ENCODE measurements at regions not wholly inside any gene's neighbourhood (a gene's known extent, or its start where the extent isn't known, plus 50 kb on each side); places are given as distances from the start of the nearest gene placed in this dataset.

DNA sequence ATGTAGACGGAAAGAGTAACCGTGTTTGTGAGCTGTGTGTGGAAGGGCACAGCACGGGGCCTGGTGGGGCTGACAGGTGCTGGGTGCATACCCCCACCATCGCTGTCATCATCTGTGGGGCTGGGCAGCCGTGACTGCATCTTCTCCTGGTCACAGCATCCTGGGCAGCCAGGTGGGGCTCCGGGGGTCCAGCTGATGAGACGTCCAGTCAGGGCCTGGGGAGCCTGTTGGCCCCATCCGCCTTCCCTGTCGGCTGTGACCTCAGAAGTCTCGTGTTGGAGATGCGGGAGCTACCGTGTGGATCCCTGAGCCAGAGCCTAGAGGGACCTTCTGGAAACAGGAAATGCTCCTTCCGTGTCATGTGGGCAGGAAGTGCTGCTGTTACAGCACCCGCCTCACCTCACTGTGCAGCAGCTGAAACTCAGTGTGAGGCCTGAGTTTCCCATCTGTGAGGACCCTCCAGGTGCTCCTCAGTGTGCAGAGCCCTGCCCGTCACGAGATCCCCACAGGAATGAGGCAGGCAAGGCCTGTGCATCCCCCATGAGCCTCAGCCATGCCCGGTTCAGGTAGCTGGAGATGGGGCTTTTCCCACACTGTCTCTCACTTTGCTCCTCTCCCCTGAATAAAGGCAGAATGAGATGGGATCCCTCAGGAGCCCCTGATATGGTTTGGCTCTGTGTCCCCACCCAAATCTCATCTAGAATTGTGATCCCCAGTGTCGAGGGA lies 108.7 kb downstream of the ERMARD start:
- H3K9ac ChIP-seq (ENCODE audit: insufficient read depth in 1 of 2, low read length in 2 of 2): no peak overlapping the region
- WGBS, 2 donors: 69 to 77% methylated on average over 18 of the region's 18 CpGs
- H3K9me3 ChIP-seq (ENCODE audit: control insufficient read depth in 4 of 4, insufficient read depth in 3 of 4, low read length in 3 of 4): peaks cover 0 to 17% (median 0%) of the 10 kb centered on the region in 4 donors
- no peak overlapping the region for H3K4me3 ChIP-seq
- TF ChIP-seq, protein P1, sequence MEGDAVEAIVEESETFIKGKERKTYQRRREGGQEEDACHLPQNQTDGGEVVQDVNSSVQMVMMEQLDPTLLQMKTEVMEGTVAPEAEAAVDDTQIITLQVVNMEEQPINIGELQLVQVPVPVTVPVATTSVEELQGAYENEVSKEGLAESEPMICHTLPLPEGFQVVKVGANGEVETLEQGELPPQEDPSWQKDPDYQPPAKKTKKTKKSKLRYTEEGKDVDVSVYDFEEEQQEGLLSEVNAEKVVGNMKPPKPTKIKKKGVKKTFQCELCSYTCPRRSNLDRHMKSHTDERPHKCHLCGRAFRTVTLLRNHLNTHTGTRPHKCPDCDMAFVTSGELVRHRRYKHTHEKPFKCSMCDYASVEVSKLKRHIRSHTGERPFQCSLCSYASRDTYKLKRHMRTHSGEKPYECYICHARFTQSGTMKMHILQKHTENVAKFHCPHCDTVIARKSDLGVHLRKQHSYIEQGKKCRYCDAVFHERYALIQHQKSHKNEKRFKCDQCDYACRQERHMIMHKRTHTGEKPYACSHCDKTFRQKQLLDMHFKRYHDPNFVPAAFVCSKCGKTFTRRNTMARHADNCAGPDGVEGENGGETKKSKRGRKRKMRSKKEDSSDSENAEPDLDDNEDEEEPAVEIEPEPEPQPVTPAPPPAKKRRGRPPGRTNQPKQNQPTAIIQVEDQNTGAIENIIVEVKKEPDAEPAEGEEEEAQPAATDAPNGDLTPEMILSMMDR (IDR thresholded peaks at IDR 0.05; ENCODE audit: control extremely low read depth, extremely low read depth): no peak
- H3K36me3 ChIP-seq (ENCODE audit: control insufficient read depth in 4 of 4, insufficient read depth in 4 of 4, low read length in 4 of 4): no peaks in the 10 kb centered on the region
- peaks cover 0 to 16% (median 5%) of the 10 kb centered on the region in 5 donors for H3K4me1 ChIP-seq (ENCODE audit: control insufficient read depth in 5 of 5, insufficient read depth in 5 of 5, low read length in 5 of 5)
- H3K27me3 ChIP-seq (ENCODE audit: control insufficient read depth in 3 of 3, insufficient read depth in 3 of 3, low read length in 2 of 3): peaks cover 0 to 10% (median 0%) of the 10 kb centered on the region in 3 donors
- DNase-seq (peak in 2 of 3 donors; percentile 8 to 36), ATAC-seq (ENCODE audit: insufficient read depth, low FRiP score) (no peak)
- peak overlapping the region in 1 of 2 donors; percentile 14 for H3K27ac ChIP-seq (ENCODE audit: low read depth in 1 of 2, low read length in 1 of 2)

DNA sequence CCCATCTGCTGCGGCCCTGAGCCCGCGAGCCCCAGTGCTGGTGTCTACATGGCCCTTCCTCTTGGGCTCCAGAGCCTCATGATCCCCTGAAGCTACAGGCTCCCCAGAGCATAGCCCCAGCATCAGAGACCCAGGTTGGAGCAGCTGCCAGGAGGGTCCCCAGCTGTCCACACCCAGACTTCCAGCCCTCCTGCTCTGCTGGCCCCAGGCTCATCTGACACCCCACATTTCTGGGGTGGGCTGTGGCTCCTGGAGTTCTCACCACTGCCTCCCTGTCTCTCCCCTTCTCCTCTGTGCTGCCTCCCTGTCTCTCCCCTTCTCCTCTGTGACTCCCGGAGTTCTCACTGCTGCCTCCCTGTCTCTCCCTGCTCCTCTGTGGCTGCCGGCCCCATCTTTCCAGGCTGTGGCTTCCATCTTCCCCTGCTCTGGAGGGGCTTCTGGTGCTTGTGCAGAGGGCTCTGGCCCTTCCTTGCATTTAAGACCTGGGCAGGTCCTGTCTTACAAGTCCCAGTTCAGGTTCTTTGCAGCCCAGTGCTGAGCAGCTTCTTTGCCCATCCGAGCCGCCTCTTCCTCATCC lies 108.1 kb downstream of the ERMARD start:
- Histone ChIP-seq H3K27ac (ENCODE audit: low read depth in 1 of 2, low read length in 1 of 2) (peak overlapping the region in 1 of 2 donors; percentile 14), H3K27me3 (ENCODE audit: control insufficient read depth in 3 of 3, insufficient read depth in 3 of 3, low read length in 2 of 3) (peaks cover 0 to 10% (median 0%) of the 10 kb centered on the region in 3 donors), H3K9ac (ENCODE audit: insufficient read depth in 1 of 2, low read length in 2 of 2) (no peak overlapping the region), H3K36me3 (ENCODE audit: control insufficient read depth in 4 of 4, insufficient read depth in 4 of 4, low read length in 4 of 4) (no peaks in the 10 kb centered on the region), H3K4me3 (no peak overlapping the region), H3K4me1 (ENCODE audit: control insufficient read depth in 5 of 5, insufficient read depth in 5 of 5, low read length in 5 of 5) (peaks cover 0 to 16% (median 5%) of the 10 kb centered on the region in 5 donors), H3K9me3 (ENCODE audit: control insufficient read depth in 4 of 4, insufficient read depth in 3 of 4, low read length in 3 of 4) (peaks cover 0 to 17% (median 0%) of the 10 kb centered on the region in 4 donors)
- DNase-seq (no peak), ATAC-seq (ENCODE audit: insufficient read depth, low FRiP score) (no peak)
- WGBS, 2 donors: 93 to 96% methylated on average over 7 of the region's 7 CpGs
- TF ChIP-seq, protein P1 (IDR thresholded peaks at IDR 0.05; ENCODE audit: control extremely low read depth, extremely low read depth): no peak

DNA sequence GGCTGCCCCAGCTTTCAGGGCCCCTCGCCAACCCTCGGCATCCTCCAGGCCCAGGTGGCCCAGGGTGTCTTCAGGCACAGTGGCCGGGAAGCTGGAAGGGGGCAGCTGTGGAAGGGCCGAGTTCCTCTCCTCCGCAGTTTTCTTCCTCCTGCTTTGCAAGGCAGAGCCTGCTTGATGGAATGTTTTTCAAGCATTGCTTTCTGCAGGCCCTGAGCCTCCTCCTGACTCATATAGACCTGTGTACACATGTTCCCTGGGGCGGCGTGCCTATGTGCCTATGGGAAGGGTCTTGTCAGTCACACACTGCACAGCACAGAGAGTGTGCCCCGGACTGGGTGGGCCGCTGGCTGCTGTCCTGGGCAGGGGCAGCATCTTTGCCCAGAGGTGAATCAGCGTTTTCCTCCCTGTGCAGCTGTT lies 107.5 kb downstream of the ERMARD start:
- no peak overlapping the region for H3K4me3 ChIP-seq
- H3K27ac ChIP-seq (ENCODE audit: low read depth in 1 of 2, low read length in 1 of 2): no peak overlapping the region
- TF ChIP-seq, protein P1 (IDR thresholded peaks at IDR 0.05; ENCODE audit: control extremely low read depth, extremely low read depth): no peak
- ATAC-seq (ENCODE audit: insufficient read depth, low FRiP score) (no peak), DNase-seq (no peak)
- H3K9ac ChIP-seq (ENCODE audit: insufficient read depth in 1 of 2, low read length in 2 of 2): no peak overlapping the region
- WGBS, 2 donors: 95 to 98% methylated on average over 10 of the region's 10 CpGs
- H3K4me1 ChIP-seq (ENCODE audit: control insufficient read depth in 5 of 5, insufficient read depth in 5 of 5, low read length in 5 of 5): peaks cover 0 to 16% (median 5%) of the 10 kb centered on the region in 5 donors
- peaks cover 0 to 17% (median 0%) of the 10 kb centered on the region in 4 donors for H3K9me3 ChIP-seq (ENCODE audit: control insufficient read depth in 4 of 4, insufficient read depth in 3 of 4, low read length in 3 of 4)
- H3K27me3 ChIP-seq (ENCODE audit: control insufficient read depth in 3 of 3, insufficient read depth in 3 of 3, low read length in 2 of 3): peaks cover 0 to 9% (median 0%) of the 10 kb centered on the region in 3 donors
- no peaks in the 10 kb centered on the region for H3K36me3 ChIP-seq (ENCODE audit: control insufficient read depth in 4 of 4, insufficient read depth in 4 of 4, low read length in 4 of 4)

Data from lung (tissue), 11 donors.